Ovary (tissue), 7 donors: ENCODE measurements at regions not wholly inside any gene's neighbourhood (a gene's known extent, or its start where the extent isn't known, plus 50 kb on each side); places are given as distances from the start of the nearest gene placed in this dataset.

Experiments used
- DNase-seq, 5 donors: peaks; one replicate each; pipeline ENCODE4 v3.0.0-alpha.2; 2019 to 2020
- H3K27ac ChIP-seq, 2 donors: fragments of 200-600 bp; one replicate each; pipeline versions ENCODE4 v1.5.1 to v1.8.0; 2019 to 2022
- H3K27me3 ChIP-seq: fragments of 200-600 bp; one replicate; pipeline ENCODE4 v1.8.0; 2022
- H3K36me3 ChIP-seq: fragments of 200-600 bp; sonication (generic); one replicate; pipeline ENCODE4 v1.5.1; 2019
- H3K4me1 ChIP-seq: one replicate; pipeline ENCODE4 v1.8.1; 2013; ENCODE audit warnings: mild to moderate bottlenecking, moderate library complexity; ENCODE audit not compliant: insufficient read depth
- H3K4me3 ChIP-seq: fragments of 200-600 bp; sonication (generic); one replicate; pipeline ENCODE4 v1.5.1; 2017
- H3K9me3 ChIP-seq, 2 donors: fragments of 200-600 bp in 1 of 2; sonication (generic) in 1 of 2; one replicate each; pipeline versions ENCODE4 v1.5.1 to v1.8.1; 2013 to 2019; ENCODE audit warnings: mild to moderate bottlenecking in 1 of 2, moderate library complexity in 1 of 2
- EP300 ChIP-seq: sonication (generic); formaldehyde crosslinking; IDR thresholded peaks from one replicate; pipeline ENCODE4 v1.6.1; 2017; ENCODE audit warnings: antibody characterized with exemption
- POLR2A ChIP-seq: fragments of 450-650 bp; IDR thresholded peaks from one replicate; pipeline ENCODE4 v1.6.1; 2017; ENCODE audit warnings: antibody characterized with exemption, mild to moderate bottlenecking, moderate library complexity
- WGBS, 3 donors: extraction: QIAGEN DNeasy Blood & Tissue Kit in 1 of 3; methylation state at CpG; one replicate each; pipeline versions ENCODE4 v1.1.5 to v1.1.7; 2013 to 2017; 5-methylcytosine and 5-hydroxymethylcytosine counted together
- intact Hi-C, 4 donors: fragments of 100-400 bp; cut with DNase I; formaldehyde crosslinking; loops; one replicate each; pipeline versions ENCODE4 v1.11.0 to v1.15.1; 2022 to 2023
- TF ChIP-seq, protein P1 (sequence below), 3 donors: fragments of 450-650 bp in 2 of 3; fragments of 200-600 bp in 1 of 3; IDR thresholded peaks; one replicate each; pipeline versions ENCODE4 v1.5.1 to v1.8.0; 2016 to 2022; ENCODE audit warnings: antibody characterized with exemption in 3 of 3, mild to moderate bottlenecking in 1 of 3
- donor health status: DM: no; HTN: no; CAD: no; lungs with moderate emphysema.
- donor health status: DM: no; HTN: no; CAD: no.
- donor health status: Bipolar disorder and iron deficiency.
- donor health status: DM: no; HTN: no; CAD: no.
- donor health status: DM: yes; HTN: yes; CAD: no.

DNA sequence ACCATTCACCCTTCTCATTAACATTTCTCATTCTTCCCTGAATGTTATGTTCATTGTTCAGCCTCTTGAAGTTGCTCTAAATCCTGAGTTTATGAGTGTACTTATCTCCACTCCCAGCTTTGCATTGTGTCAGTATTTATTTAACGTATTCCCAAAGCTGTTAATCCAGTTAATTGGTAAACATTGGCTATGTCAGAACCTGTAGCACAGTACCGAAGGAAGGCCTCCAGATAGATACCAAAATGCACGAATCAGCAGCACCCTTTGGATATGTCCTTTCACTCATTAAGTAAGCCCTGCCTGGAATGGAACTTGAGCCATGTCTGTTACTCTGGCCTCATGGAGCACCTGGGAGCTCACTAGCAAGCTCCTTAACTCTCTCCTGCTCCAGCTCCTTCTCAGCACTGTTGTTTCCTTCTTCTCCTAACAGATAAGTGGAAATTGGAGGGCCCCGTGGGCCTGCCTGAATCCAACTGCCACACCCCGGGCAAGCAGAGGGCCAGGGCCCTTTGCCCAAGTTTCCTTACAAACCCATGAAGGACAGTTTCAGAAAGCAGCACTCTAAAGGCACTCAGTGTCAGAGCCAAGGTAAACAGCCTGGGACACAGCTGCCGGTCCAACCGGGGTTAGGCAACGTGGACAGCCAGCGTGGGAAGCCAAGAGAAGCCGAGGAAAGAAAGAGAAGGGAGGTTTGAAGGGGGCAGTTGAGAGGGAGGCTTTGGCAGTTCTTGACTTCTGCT, 155.0 kb upstream of the SERP2 start:
- WGBS, 3 donors: 57 to 74% (median 67%) methylated on average over 10 of the region's 10 CpGs
- Histone ChIP-seq H3K4me1 (peaks cover 8% of the 10 kb centered on the region), H3K4me3 (no peak overlapping the region), H3K9me3 (no peaks in the 10 kb centered on the region), H3K27me3 (no peaks in the 10 kb centered on the region), H3K27ac (peak overlapping the region in 1 of 2 donors; percentile 7), H3K36me3 (no peaks in the 10 kb centered on the region)
- intact Hi-C loops: no loop called here
- peak in 1 of 5 donors; percentile 54 for DNase-seq
- TF ChIP-seq, protein P1, sequence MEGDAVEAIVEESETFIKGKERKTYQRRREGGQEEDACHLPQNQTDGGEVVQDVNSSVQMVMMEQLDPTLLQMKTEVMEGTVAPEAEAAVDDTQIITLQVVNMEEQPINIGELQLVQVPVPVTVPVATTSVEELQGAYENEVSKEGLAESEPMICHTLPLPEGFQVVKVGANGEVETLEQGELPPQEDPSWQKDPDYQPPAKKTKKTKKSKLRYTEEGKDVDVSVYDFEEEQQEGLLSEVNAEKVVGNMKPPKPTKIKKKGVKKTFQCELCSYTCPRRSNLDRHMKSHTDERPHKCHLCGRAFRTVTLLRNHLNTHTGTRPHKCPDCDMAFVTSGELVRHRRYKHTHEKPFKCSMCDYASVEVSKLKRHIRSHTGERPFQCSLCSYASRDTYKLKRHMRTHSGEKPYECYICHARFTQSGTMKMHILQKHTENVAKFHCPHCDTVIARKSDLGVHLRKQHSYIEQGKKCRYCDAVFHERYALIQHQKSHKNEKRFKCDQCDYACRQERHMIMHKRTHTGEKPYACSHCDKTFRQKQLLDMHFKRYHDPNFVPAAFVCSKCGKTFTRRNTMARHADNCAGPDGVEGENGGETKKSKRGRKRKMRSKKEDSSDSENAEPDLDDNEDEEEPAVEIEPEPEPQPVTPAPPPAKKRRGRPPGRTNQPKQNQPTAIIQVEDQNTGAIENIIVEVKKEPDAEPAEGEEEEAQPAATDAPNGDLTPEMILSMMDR (IDR thresholded peaks at IDR 0.05): no peak
- no peak for TF ChIP-seq POLR2A
- no peak for TF ChIP-seq EP300

DNA sequence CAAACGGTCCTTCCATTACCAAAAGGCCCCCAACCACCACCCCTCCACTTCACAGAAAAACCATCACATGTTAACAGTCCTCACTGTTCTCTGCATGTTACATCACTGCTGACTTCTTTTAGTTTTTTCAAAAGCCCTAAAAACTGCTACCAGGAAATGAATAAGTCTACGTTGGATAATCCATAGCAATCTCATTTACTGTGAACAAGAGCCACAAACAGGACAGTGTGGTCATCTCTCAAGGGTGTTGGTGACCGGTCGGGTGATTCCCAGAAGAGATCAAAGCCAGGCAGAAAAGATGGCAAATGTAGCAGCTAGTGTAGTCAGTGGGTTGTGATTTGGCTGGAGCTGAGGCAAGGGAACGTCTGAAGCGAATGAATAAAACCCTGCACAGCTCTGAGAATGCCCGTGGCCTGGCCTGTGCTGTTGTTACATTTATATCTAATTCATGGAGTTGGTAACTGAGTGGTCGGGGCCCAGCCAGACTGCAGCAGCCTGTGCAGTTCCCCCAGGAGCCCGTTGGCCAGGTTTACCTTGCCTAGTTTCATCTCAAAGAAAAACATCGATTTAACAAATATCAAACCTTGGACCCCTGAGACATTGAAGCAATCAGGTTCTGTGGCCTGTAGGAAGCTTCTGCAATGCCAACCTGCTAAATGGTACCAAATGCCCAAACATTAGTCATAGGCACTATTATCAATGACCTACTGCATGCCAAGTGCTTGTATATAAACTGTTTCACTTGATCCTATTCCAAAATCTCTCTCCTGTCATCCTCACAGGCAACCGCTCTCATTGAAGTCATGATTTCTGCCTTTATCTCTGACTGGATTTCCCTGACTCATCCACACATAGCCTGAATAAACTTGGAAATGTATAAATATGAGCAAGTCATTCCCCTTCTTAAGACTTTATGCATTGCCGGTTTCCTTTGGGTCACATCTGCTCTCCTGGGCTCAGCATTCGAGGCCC, 153.8 kb upstream of the SERP2 start:
- no peaks in the 10 kb centered on the region for H3K36me3 ChIP-seq
- no peaks in the 10 kb centered on the region for H3K9me3 ChIP-seq
- no peak overlapping the region for H3K4me3 ChIP-seq
- no peak for DNase-seq
- WGBS, 3 donors: 84 to 88% (median 87%) methylated on average over 13 of the region's 13 CpGs
- no peaks in the 10 kb centered on the region for H3K27me3 ChIP-seq
- peak overlapping the region in 1 of 2 donors; percentile 7 for H3K27ac ChIP-seq
- TF ChIP-seq EP300 (no peak), POLR2A (no peak)
- TF ChIP-seq, protein P1 (IDR thresholded peaks at IDR 0.05): no peak
- peaks cover 10% of the 10 kb centered on the region for H3K4me1 ChIP-seq
- intact Hi-C loops: loop anchor here in 1 of 4 donors (10.0 kb wide), 1 partner anchor 215 kb away; no protein-coding TSS in a partner anchor

DNA sequence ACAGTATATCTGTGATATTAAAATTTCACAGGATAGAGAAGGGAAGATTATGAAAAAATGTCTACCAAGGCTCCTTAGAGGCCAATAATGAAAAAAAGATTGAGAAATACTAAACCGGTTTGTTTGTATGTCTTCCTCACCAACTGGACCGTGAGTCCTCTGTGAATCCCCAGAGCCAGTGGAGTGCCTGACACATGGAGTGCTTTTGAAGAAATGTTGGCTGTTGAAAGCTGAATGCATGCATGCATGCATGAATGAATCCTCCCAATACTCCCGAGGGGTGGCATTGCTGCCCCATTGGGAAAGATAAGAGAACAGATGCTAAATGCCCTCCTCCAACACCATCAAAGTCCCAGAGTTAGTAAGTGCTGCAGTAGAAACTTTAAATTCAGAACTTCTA, 152.7 kb upstream of the SERP2 start:
- intact Hi-C loops: loop anchor here in 1 of 4 donors (10.0 kb wide), 1 partner anchor 214 kb away; no protein-coding TSS in a partner anchor
- Histone ChIP-seq H3K27me3 (no peaks in the 10 kb centered on the region), H3K9me3 (no peaks in the 10 kb centered on the region), H3K36me3 (no peaks in the 10 kb centered on the region), H3K27ac (no peak overlapping the region), H3K4me3 (no peak overlapping the region), H3K4me1 (peaks cover 11% of the 10 kb centered on the region)
- WGBS, 3 donors: 71 to 75% (median 73%) methylated on average over 3 of the region's 3 CpGs
- no peak for DNase-seq
- no peak for TF ChIP-seq POLR2A
- no peak for TF ChIP-seq EP300
- TF ChIP-seq, protein P1 (IDR thresholded peaks at IDR 0.05): no peak

DNA sequence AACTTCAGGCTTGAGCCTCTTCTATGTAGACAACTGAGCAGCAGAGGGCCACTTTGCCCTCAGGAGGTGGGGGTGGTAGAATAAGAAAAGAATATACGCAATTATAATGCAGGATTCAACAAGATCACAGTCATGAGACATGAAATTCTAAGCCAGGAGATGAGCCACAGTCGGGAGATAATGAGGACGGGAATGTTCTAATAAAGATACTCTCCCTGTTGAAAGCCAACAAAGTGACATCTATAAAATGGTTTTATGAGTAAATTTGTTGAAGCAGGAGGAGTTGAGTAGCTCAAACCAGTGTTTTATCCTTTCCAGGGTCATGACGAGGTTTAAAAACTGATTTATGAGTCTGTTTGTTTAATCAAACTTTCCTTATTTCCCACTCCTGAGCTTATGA, 152.0 kb upstream of the SERP2 start:
- no peak overlapping the region for H3K4me3 ChIP-seq
- H3K27me3 ChIP-seq: no peaks in the 10 kb centered on the region
- peak overlapping the region in 1 of 2 donors; percentile 13 for H3K27ac ChIP-seq
- intact Hi-C loops: loop anchor here in 1 of 4 donors (10.0 kb wide), 1 partner anchor 213 kb away; no protein-coding TSS in a partner anchor
- no peaks in the 10 kb centered on the region for H3K9me3 ChIP-seq
- TF ChIP-seq, protein P1 (IDR thresholded peaks at IDR 0.05): no peak
- TF ChIP-seq POLR2A (no peak), EP300 (no peak)
- no peak for DNase-seq
- H3K4me1 ChIP-seq: peaks cover 11% of the 10 kb centered on the region
- 22 to 39% (median 23%) methylated on average over 4 of the region's 4 CpGs for WGBS, 3 donors
- no peaks in the 10 kb centered on the region for H3K36me3 ChIP-seq
